ENCODE measurements at regions not wholly inside any gene's neighbourhood (a gene's known extent, or its start where the extent isn't known, plus 50 kb on each side); places are given as distances from the start of the nearest gene placed in this dataset.

DNA sequence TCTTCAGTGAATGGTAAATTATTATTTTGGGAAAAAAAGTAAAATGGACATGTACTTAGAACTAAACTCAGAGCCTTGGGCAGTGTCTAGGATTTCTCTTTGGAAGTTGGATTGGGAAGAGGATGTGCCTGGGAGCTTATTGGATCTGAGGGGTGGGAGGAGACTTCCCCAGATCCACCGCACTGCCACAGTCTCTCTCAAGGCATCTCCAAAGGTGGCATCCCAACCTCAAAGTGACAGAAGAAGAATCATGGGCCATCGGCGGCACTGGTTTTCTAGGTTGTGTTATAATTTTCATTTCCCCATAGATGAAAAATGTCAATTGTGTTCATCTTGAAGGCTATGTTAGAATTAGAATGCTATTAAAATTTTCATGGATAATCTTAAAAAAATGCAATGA lies 66.8 kb upstream of the CD93 start:
- DNase-seq (ENCODE audit: low spot score) = no peak
- ChIA-PET CTCF (interaction anchor here (0.7 kb wide), 1 partner anchor 36 kb away, joined by 3 read pairs; no protein-coding TSS in a partner anchor), POLR2A (ENCODE audit: low non-redundant PET) (no interaction called here)

GRCh38 chr20:23152308-23152892 lies 66.3 kb upstream of the CD93 start:
- no peak overlapping the region for H3K27ac ChIP-seq
- TF ChIP-seq, protein P1, sequence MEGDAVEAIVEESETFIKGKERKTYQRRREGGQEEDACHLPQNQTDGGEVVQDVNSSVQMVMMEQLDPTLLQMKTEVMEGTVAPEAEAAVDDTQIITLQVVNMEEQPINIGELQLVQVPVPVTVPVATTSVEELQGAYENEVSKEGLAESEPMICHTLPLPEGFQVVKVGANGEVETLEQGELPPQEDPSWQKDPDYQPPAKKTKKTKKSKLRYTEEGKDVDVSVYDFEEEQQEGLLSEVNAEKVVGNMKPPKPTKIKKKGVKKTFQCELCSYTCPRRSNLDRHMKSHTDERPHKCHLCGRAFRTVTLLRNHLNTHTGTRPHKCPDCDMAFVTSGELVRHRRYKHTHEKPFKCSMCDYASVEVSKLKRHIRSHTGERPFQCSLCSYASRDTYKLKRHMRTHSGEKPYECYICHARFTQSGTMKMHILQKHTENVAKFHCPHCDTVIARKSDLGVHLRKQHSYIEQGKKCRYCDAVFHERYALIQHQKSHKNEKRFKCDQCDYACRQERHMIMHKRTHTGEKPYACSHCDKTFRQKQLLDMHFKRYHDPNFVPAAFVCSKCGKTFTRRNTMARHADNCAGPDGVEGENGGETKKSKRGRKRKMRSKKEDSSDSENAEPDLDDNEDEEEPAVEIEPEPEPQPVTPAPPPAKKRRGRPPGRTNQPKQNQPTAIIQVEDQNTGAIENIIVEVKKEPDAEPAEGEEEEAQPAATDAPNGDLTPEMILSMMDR (conservative IDR thresholded peaks at IDR 0.05; ENCODE audit: low read depth) = no peak
- no peak for DNase-seq (ENCODE audit: low spot score)
- ChIA-PET POLR2A (ENCODE audit: low non-redundant PET) (no interaction called here), CTCF (interaction anchor here (0.7 kb wide), 1 partner anchor 37 kb away, joined by 3 read pairs; no protein-coding TSS in a partner anchor)

More for the DNA sequence above, 66.8 kb upstream of the CD93 start:
- no peak overlapping the region for H3K27ac ChIP-seq
- TF ChIP-seq, protein P1 (conservative IDR thresholded peaks at IDR 0.05; ENCODE audit: low read depth) = no peak

GRCh38 chr20:23151885-23152284 lies 65.8 kb upstream of the CD93 start:
- no peak for DNase-seq (ENCODE audit: low spot score)
- ChIA-PET POLR2A (ENCODE audit: low non-redundant PET) (no interaction called here), CTCF (no interaction called here)
- H3K27ac ChIP-seq = no peak overlapping the region
- TF ChIP-seq, protein P1 (conservative IDR thresholded peaks at IDR 0.05; ENCODE audit: low read depth) = no peak

GRCh38 chr20:23151008-23151703 lies 65.0 kb upstream of the CD93 start:
- TF ChIP-seq, protein P1 (conservative IDR thresholded peaks at IDR 0.05; ENCODE audit: low read depth) = no peak
- CTCF ChIA-PET = no interaction called here
- H3K27ac ChIP-seq = no peak overlapping the region
- DNase-seq (ENCODE audit: low spot score) = no peak
- POLR2A ChIA-PET (ENCODE audit: low non-redundant PET) = no interaction called here

- TF ChIP-seq, protein P1 (conservative IDR thresholded peaks at IDR 0.05; ENCODE audit: low read depth) = no peak
- no peak overlapping the region for H3K27ac ChIP-seq
- DNase-seq (ENCODE audit: low spot score) = no peak
- ChIA-PET POLR2A (ENCODE audit: low non-redundant PET) (no interaction called here), CTCF (no interaction called here)
These were observed 64.3 kb upstream of the CD93 start for GRCh38 chr20:23150304-23151007.

- POLR2A ChIA-PET (ENCODE audit: low non-redundant PET) = no interaction called here
- DNase-seq (ENCODE audit: low spot score) = no peak
- TF ChIP-seq, protein P1 (conservative IDR thresholded peaks at IDR 0.05; ENCODE audit: low read depth) = no peak
- CTCF ChIA-PET = no interaction called here
- H3K27ac ChIP-seq = no peak overlapping the region
These were observed 63.6 kb upstream of the CD93 start for GRCh38 chr20:23149623-23150279.
